Ovary (tissue), 7 donors: ENCODE measurements at regions not wholly inside any gene's neighbourhood (a gene's known extent, or its start where the extent isn't known, plus 50 kb on each side); places are given as distances from the start of the nearest gene placed in this dataset.

ENCODE experiments used
- DNase-seq, 5 donors: peaks; one replicate each; pipeline ENCODE4 v3.0.0-alpha.2; 2019 to 2020
- H3K27ac ChIP-seq, 2 donors: fragments of 200-600 bp; one replicate each; pipeline versions ENCODE4 v1.5.1 to v1.8.0; 2019 to 2022
- H3K27me3 ChIP-seq: fragments of 200-600 bp; one replicate; pipeline ENCODE4 v1.8.0; 2022
- H3K36me3 ChIP-seq: fragments of 200-600 bp; sonication (generic); one replicate; pipeline ENCODE4 v1.5.1; 2019
- H3K4me1 ChIP-seq: one replicate; pipeline ENCODE4 v1.8.1; 2013; ENCODE audit warnings: mild to moderate bottlenecking, moderate library complexity; ENCODE audit not compliant: insufficient read depth
- H3K4me3 ChIP-seq: fragments of 200-600 bp; sonication (generic); one replicate; pipeline ENCODE4 v1.5.1; 2017
- H3K9me3 ChIP-seq, 2 donors: fragments of 200-600 bp in 1 of 2; sonication (generic) in 1 of 2; one replicate each; pipeline versions ENCODE4 v1.5.1 to v1.8.1; 2013 to 2019; ENCODE audit warnings: mild to moderate bottlenecking in 1 of 2, moderate library complexity in 1 of 2
- CTCF ChIP-seq, 3 donors: fragments of 450-650 bp in 2 of 3; fragments of 200-600 bp in 1 of 3; IDR thresholded peaks; one replicate each; pipeline versions ENCODE4 v1.5.1 to v1.8.0; 2016 to 2022; ENCODE audit warnings: antibody characterized with exemption in 3 of 3, mild to moderate bottlenecking in 1 of 3
- EP300 ChIP-seq: sonication (generic); formaldehyde crosslinking; IDR thresholded peaks from one replicate; pipeline ENCODE4 v1.6.1; 2017; ENCODE audit warnings: antibody characterized with exemption
- POLR2A ChIP-seq: fragments of 450-650 bp; IDR thresholded peaks from one replicate; pipeline ENCODE4 v1.6.1; 2017; ENCODE audit warnings: antibody characterized with exemption, mild to moderate bottlenecking, moderate library complexity
- WGBS, 3 donors: extraction: QIAGEN DNeasy Blood & Tissue Kit in 1 of 3; methylation state at CpG; one replicate each; pipeline versions ENCODE4 v1.1.5 to v1.1.7; 2013 to 2017; 5-methylcytosine and 5-hydroxymethylcytosine counted together
- intact Hi-C, 4 donors: fragments of 100-400 bp; cut with DNase I; formaldehyde crosslinking; loops; one replicate each; pipeline versions ENCODE4 v1.11.0 to v1.15.1; 2022 to 2023
- donor health status: DM: no; HTN: no; CAD: no; lungs with moderate emphysema.
- donor health status: DM: no; HTN: no; CAD: no.
- donor health status: Bipolar disorder and iron deficiency.
- donor health status: DM: no; HTN: no; CAD: no.
- donor health status: DM: yes; HTN: yes; CAD: no.

- Histone ChIP-seq H3K9me3 (no peaks in the 10 kb centered on the region), H3K27ac (no peak overlapping the region), H3K4me3 (no peak overlapping the region), H3K36me3 (no peaks in the 10 kb centered on the region), H3K27me3 (no peaks in the 10 kb centered on the region), H3K4me1 (peaks cover 4% of the 10 kb centered on the region)
- no peak for TF ChIP-seq POLR2A
- 92 to 94% (median 93%) methylated on average over 5 of the region's 5 CpGs for WGBS, 3 donors
- DNase-seq: no peak
- intact Hi-C loops: no loop called here
Measured at GRCh38 chr14:89588016-89588415, 171.0 kb upstream of the FOXN3 start.

- no peaks in the 10 kb centered on the region for H3K36me3 ChIP-seq
- H3K4me1 ChIP-seq: peaks cover 4% of the 10 kb centered on the region
- 94 to 97% (median 96%) methylated on average over 5 of the region's 5 CpGs for WGBS, 3 donors
- TF ChIP-seq CTCF (IDR thresholded peaks at IDR 0.05) (no peak), POLR2A (no peak)
- H3K27me3 ChIP-seq: no peaks in the 10 kb centered on the region
- intact Hi-C loops: no loop called here
- no peak overlapping the region for H3K4me3 ChIP-seq
- DNase-seq: no peak
- H3K9me3 ChIP-seq: no peaks in the 10 kb centered on the region
- H3K27ac ChIP-seq: no peak overlapping the region
Measured at GRCh38 chr14:89587136-89587420, 170.0 kb upstream of the FOXN3 start.

GRCh38 chr14:89586258-89587135, 169.5 kb upstream of the FOXN3 start:
- DNase-seq: no peak
- no peaks in the 10 kb centered on the region for H3K27me3 ChIP-seq
- TF ChIP-seq EP300 (no peak), POLR2A (no peak), CTCF (IDR thresholded peaks at IDR 0.05) (no peak)
- 91% methylated on average over 5 of the region's 5 CpGs for WGBS, 3 donors
- H3K9me3 ChIP-seq: no peaks in the 10 kb centered on the region
- no peak overlapping the region for H3K4me3 ChIP-seq
- no peaks in the 10 kb centered on the region for H3K36me3 ChIP-seq
- H3K27ac ChIP-seq: no peak overlapping the region
- intact Hi-C loops: no loop called here
- H3K4me1 ChIP-seq: peaks cover 4% of the 10 kb centered on the region

GRCh38 chr14:89578156-89578555, 161.1 kb upstream of the FOXN3 start:
- no peak overlapping the region for H3K4me3 ChIP-seq
- WGBS, 3 donors: 50 to 67% (median 60%) methylated on average over 4 of the region's 4 CpGs
- DNase-seq: no peak
- no peaks in the 10 kb centered on the region for H3K9me3 ChIP-seq
- H3K27ac ChIP-seq: no peak overlapping the region
- TF ChIP-seq CTCF (IDR thresholded peaks at IDR 0.05): no peak
- TF ChIP-seq EP300: no peak
- no peak for TF ChIP-seq POLR2A
- intact Hi-C loops: no loop called here
- H3K36me3 ChIP-seq: no peaks in the 10 kb centered on the region
- no peaks in the 10 kb centered on the region for H3K27me3 ChIP-seq
- H3K4me1 ChIP-seq: no peaks in the 10 kb centered on the region

- no peaks in the 10 kb centered on the region for H3K27me3 ChIP-seq
- H3K27ac ChIP-seq: no peak overlapping the region
- no peak for DNase-seq
- TF ChIP-seq CTCF (IDR thresholded peaks at IDR 0.05): no peak
- no peak for TF ChIP-seq POLR2A
- no peak for TF ChIP-seq EP300
- H3K36me3 ChIP-seq: no peaks in the 10 kb centered on the region
- no peaks in the 10 kb centered on the region for H3K4me1 ChIP-seq
- H3K9me3 ChIP-seq: no peaks in the 10 kb centered on the region
- intact Hi-C loops: no loop called here
- WGBS, 3 donors: 80 to 81% (median 80%) methylated on average over 8 of the region's 8 CpGs
- H3K4me3 ChIP-seq: no peak overlapping the region
Measured at GRCh38 chr14:89576960-89577359, 159.9 kb upstream of the FOXN3 start.
